ENCODE measurements at regions not wholly inside any gene's neighbourhood (a gene's known extent, or its start where the extent isn't known, plus 50 kb on each side); places are given as distances from the start of the nearest gene placed in this dataset.

- Mint-ChIP-seq H3K27ac (no peak overlapping the region), H3K4me1 (no peaks in the 10 kb centered on the region), H3K36me3 (no peaks in the 10 kb centered on the region), H3K9me3 (no peaks in the 10 kb centered on the region), H3K27me3 (peaks cover 4% of the 10 kb centered on the region), H3K4me3 (no peak overlapping the region)
- DNase-seq: no peak
- CTCF ChIA-PET: interaction anchor here (0.7 kb wide), 1 partner anchor 17 kb away, joined by 3 read pairs; no protein-coding TSS in a partner anchor
Observed at GRCh38 chr2:122183890-122184289, 428.4 kb downstream of the TSN start.

GRCh38 chr2:122186761-122187222 is 431.3 kb downstream of the TSN start:
- Mint-ChIP-seq H3K27ac (no peak overlapping the region), H3K27me3 (peaks cover 4% of the 10 kb centered on the region), H3K9me3 (no peaks in the 10 kb centered on the region), H3K4me3 (no peak overlapping the region), H3K36me3 (no peaks in the 10 kb centered on the region), H3K4me1 (no peaks in the 10 kb centered on the region)
- CTCF ChIA-PET: no interaction called here
- DNase-seq: no peak

DNA sequence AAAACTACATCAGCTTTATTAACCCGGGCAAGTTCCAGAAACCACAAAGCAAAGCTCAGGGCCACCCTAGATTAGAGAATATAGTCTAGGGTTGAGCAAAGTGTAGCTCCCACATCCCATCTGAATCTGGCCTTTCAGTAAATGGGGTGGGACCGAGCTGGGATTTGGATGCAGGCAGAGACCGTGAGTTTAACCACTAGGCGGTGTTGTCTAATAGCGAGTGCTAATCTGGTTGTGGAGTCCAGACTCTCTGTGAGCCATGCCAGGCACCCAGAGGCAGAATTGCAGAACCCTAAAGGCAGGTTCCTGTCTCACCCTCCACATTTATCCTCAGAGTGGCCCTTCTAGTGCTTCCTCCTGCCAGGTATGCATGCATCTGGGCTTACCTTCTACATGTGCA is 435.9 kb downstream of the TSN start:
- H3K36me3 Mint-ChIP-seq: no peaks in the 10 kb centered on the region
- CTCF ChIA-PET: no interaction called here
- H3K27me3 Mint-ChIP-seq: no peaks in the 10 kb centered on the region
- H3K9me3 Mint-ChIP-seq: no peaks in the 10 kb centered on the region
- DNase-seq: no peak
- no peaks in the 10 kb centered on the region for H3K4me1 Mint-ChIP-seq
- H3K27ac Mint-ChIP-seq: no peak overlapping the region
- no peak overlapping the region for H3K4me3 Mint-ChIP-seq

DNA sequence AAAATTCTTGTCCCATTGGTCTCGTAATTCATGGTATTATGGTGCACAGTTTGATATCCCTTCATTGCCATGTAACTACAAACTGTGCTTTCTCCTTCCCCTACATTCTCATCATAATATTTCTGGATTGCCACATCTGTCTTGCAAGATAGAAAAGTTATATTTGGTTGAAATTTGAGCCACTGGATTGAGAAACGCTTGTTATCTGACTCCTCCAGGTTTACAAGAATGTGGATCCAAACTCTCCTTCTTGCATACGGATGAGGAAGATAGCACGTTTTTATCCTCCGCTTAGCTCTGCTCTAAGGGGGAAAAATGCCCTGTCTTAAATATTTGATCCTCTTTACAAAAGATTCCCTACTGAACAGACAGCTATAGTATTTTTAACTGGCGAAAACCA is 438.2 kb downstream of the TSN start:
- Mint-ChIP-seq H3K4me3 (no peak overlapping the region), H3K27ac (no peak overlapping the region), H3K9me3 (no peaks in the 10 kb centered on the region), H3K27me3 (no peaks in the 10 kb centered on the region), H3K4me1 (no peaks in the 10 kb centered on the region), H3K36me3 (no peaks in the 10 kb centered on the region)
- no peak for DNase-seq
- CTCF ChIA-PET: interaction anchor here (0.7 kb wide), 1 partner anchor 78 kb away, joined by 3 read pairs; no protein-coding TSS in a partner anchor

DNA sequence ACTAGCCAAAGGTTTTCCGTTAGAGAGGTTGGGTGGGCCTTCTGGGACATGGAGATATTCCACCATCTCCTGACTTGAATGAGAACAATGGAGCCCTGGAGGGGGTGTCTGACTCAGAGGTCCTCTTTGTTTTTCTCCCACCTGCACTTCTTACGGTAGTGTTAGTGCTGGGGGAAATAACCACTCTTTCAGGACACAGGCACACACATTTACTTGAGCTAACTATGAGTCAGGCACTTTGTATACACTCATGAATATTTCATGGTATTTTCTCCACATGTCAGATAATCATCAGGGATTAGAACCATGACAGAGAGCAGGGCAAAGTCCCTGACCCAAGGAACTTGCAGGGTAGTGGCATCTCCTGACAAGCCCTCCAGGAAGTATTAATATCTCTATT is 439.1 kb downstream of the TSN start:
- no peaks in the 10 kb centered on the region for H3K36me3 Mint-ChIP-seq
- H3K4me1 Mint-ChIP-seq: no peaks in the 10 kb centered on the region
- H3K27ac Mint-ChIP-seq: no peak overlapping the region
- CTCF ChIA-PET: no interaction called here
- no peaks in the 10 kb centered on the region for H3K9me3 Mint-ChIP-seq
- DNase-seq: no peak
- H3K27me3 Mint-ChIP-seq: no peaks in the 10 kb centered on the region
- no peak overlapping the region for H3K4me3 Mint-ChIP-seq

DNA sequence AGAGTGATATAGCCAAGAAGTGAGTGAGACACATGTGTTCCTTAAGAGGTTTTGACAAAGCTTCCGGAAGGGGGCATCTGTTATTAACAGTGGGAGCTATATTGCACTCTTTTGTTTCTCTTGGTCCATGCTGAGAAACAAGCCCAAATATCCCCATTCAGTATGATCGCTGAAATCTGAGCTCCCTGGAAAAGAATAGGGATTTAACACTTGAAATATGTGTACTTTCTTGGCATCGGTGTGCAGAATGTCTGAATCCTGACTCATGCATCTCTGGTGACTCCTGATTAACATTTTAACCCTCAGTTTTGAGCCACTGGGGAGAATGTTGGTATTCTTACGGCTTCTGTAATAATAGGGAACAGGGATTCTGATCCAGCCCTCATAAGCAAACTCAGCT is 448.1 kb downstream of the TSN start:
- DNase-seq: no peak
- CTCF ChIA-PET: interaction anchor here (1.1 kb wide), 1 partner anchor 8 kb away, joined by 3 read pairs; no protein-coding TSS in a partner anchor
- Mint-ChIP-seq H3K27ac (no peak overlapping the region), H3K27me3 (no peaks in the 10 kb centered on the region), H3K4me1 (no peaks in the 10 kb centered on the region), H3K36me3 (no peaks in the 10 kb centered on the region), H3K9me3 (no peaks in the 10 kb centered on the region), H3K4me3 (no peak overlapping the region)

GRCh38 chr2:122205641-122206040 is 450.2 kb downstream of the TSN start:
- H3K27me3 Mint-ChIP-seq: no peaks in the 10 kb centered on the region
- H3K4me3 Mint-ChIP-seq: no peak overlapping the region
- DNase-seq: no peak
- no peaks in the 10 kb centered on the region for H3K36me3 Mint-ChIP-seq
- CTCF ChIA-PET: no interaction called here
- H3K27ac Mint-ChIP-seq: no peak overlapping the region
- no peaks in the 10 kb centered on the region for H3K9me3 Mint-ChIP-seq
- H3K4me1 Mint-ChIP-seq: no peaks in the 10 kb centered on the region

DNA sequence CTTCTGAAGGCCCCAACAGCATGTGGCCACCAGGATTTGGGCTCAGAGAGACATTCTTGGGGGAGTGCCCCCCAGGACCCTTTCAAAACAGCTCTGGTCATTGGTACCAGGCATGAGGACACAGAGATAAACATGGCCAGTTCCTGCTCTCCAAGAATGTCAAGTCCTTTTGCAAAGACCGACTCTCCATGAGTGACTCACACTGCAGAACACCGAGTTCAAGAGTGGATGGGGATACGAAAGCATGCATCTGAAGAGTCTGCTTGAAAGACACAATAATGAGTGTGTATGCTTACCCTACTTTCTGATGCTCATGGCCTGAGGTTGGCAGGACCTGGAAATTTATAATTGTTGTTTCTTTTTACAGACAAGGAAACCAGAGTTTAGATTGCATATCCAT is 450.6 kb downstream of the TSN start:
- no peaks in the 10 kb centered on the region for H3K36me3 Mint-ChIP-seq
- H3K9me3 Mint-ChIP-seq: no peaks in the 10 kb centered on the region
- H3K27me3 Mint-ChIP-seq: no peaks in the 10 kb centered on the region
- no peak overlapping the region for H3K4me3 Mint-ChIP-seq
- CTCF ChIA-PET: no interaction called here
- no peak for DNase-seq
- no peak overlapping the region for H3K27ac Mint-ChIP-seq
- no peaks in the 10 kb centered on the region for H3K4me1 Mint-ChIP-seq

GRCh38 chr2:122209377-122209776 is 453.9 kb downstream of the TSN start:
- Mint-ChIP-seq H3K4me1 (no peaks in the 10 kb centered on the region), H3K27ac (no peak overlapping the region), H3K36me3 (no peaks in the 10 kb centered on the region), H3K4me3 (no peak overlapping the region), H3K27me3 (peaks cover 4% of the 10 kb centered on the region), H3K9me3 (peaks cover 2% of the 10 kb centered on the region)
- DNase-seq: no peak
- CTCF ChIA-PET: no interaction called here

DNA sequence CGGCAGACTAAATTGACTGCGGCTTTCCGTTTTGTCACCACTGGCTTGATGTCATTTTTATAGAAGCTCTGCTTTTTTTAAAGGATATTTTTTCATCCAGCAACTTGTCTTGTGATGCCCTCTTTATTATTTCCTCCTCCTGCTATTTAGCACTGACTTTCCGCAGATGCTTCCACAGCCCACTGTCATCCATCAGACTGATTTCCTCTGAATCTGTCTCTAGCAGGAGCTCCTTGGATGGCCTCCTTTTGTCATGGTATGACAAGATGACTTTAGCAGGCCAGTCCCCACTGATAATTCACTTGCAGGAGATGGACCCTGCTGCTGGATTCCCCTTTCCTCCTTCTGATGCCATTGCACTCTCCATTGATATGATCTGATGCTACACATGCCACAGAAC is 454.6 kb downstream of the TSN start:
- no peak overlapping the region for H3K27ac Mint-ChIP-seq
- no peak overlapping the region for H3K4me3 Mint-ChIP-seq
- no peaks in the 10 kb centered on the region for H3K4me1 Mint-ChIP-seq
- peaks cover 2% of the 10 kb centered on the region for H3K9me3 Mint-ChIP-seq
- CTCF ChIA-PET: no interaction called here
- H3K36me3 Mint-ChIP-seq: no peaks in the 10 kb centered on the region
- peaks cover 4% of the 10 kb centered on the region for H3K27me3 Mint-ChIP-seq
- DNase-seq: no peak

DNA sequence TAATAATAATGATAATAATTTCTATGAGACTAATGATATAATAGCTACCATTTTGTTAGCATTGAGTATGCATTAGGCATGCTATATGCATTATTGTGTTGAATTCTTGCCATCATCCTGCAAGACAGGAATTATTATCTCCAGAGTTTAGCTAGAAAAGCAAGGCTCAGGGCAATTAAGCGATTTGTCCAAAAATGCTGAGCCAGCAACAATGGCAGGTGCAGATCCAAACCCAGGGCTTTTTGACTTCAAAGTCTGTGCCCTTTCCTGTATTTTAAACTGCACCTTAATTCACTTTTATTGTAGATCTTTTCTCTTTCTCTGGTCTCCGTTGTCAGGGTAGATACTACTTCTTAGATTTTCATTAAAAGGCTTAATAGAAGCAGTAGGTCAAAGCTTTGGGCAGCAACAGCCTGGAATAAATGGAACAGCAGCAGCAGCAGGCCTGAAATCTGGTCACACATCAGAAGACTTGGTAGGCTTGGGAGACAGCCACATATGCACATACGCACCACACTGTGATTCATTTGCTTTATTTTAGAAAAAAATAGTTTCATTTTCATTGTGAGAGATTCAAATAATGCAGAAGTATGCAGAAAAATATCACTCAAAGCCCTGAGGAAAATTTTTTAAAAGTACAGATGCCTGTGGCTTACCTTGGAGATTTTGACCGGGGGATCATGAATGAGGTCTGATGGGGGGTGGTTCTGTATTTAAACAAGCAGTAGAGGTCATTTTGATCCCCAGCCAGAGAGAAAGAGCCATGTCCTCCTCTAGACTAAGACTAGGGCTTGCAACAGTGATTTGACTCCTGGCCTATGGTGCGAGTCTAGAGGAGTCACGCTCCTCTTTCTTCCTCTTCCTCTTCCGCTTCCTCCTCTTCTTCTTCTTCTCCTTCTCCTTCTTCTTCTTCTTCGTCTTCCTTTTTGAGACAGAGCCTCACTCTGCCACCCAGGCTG is 455.7 kb downstream of the TSN start:
- Mint-ChIP-seq H3K27me3 (peaks cover 4% of the 10 kb centered on the region), H3K27ac (no peak overlapping the region), H3K9me3 (peaks cover 2% of the 10 kb centered on the region), H3K4me1 (no peaks in the 10 kb centered on the region), H3K36me3 (no peaks in the 10 kb centered on the region), H3K4me3 (no peak overlapping the region)
- CTCF ChIA-PET: no interaction called here
- DNase-seq: no peak

DNA sequence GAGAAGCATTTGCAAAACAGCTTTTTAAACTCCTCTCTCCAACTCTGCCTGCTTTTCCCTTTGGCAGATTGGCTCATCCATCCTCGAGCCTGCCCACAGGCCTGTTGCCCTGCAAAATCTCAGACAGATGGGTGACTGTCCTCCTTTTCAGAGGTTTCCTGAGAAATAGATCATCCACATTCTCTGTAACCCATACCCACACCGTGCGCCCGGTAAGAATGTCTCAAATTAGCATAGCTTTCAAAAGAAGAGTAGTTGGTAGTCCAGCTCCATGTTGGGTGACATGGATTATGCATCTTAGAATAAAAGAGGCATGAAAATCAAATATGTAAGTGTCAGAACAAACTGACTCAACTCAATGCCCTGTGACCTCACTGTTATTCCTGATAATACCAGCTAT is 457.9 kb downstream of the TSN start:
- DNase-seq: no peak
- CTCF ChIA-PET: no interaction called here
- Mint-ChIP-seq H3K4me1 (no peaks in the 10 kb centered on the region), H3K36me3 (no peaks in the 10 kb centered on the region), H3K27ac (no peak overlapping the region), H3K4me3 (no peak overlapping the region), H3K27me3 (peaks cover 4% of the 10 kb centered on the region), H3K9me3 (peaks cover 2% of the 10 kb centered on the region)

GRCh38 chr2:122216071-122216470 is 460.6 kb downstream of the TSN start:
- CTCF ChIA-PET: no interaction called here
- Mint-ChIP-seq H3K4me1 (no peaks in the 10 kb centered on the region), H3K27me3 (peaks cover 4% of the 10 kb centered on the region), H3K9me3 (peaks cover 2% of the 10 kb centered on the region), H3K27ac (no peak overlapping the region), H3K36me3 (no peaks in the 10 kb centered on the region), H3K4me3 (no peak overlapping the region)
- DNase-seq: no peak

GRCh38 chr2:122216901-122217300 is 461.4 kb downstream of the TSN start:
- CTCF ChIA-PET: no interaction called here
- H3K36me3 Mint-ChIP-seq: no peaks in the 10 kb centered on the region
- peaks cover 2% of the 10 kb centered on the region for H3K9me3 Mint-ChIP-seq
- H3K27ac Mint-ChIP-seq: no peak overlapping the region
- H3K27me3 Mint-ChIP-seq: no peaks in the 10 kb centered on the region
- no peak overlapping the region for H3K4me3 Mint-ChIP-seq
- DNase-seq: no peak
- no peaks in the 10 kb centered on the region for H3K4me1 Mint-ChIP-seq

- H3K4me1 Mint-ChIP-seq: no peaks in the 10 kb centered on the region
- H3K4me3 Mint-ChIP-seq: no peak overlapping the region
- H3K27me3 Mint-ChIP-seq: no peaks in the 10 kb centered on the region
- H3K9me3 Mint-ChIP-seq: no peaks in the 10 kb centered on the region
- H3K36me3 Mint-ChIP-seq: no peaks in the 10 kb centered on the region
- no peak overlapping the region for H3K27ac Mint-ChIP-seq
- DNase-seq: no peak
- CTCF ChIA-PET: no interaction called here
Observed at GRCh38 chr2:122218596-122218995, 463.1 kb downstream of the TSN start.

Measured in activated naive CD4-positive, alpha-beta T cell treated with anti-CD3 and anti-CD28 coated beads, Interleukin-2, amount 10 ng/mL, durations not matched to agents 7 days and 5 days (primary cell).